ENCODE measurements at regions not wholly inside any gene's neighbourhood (a gene's known extent, or its start where the extent isn't known, plus 50 kb on each side); places are given as distances from the start of the nearest gene placed in this dataset.

- H3K9me3 ChIP-seq (ENCODE audit: control extremely low read depth in 1 of 5, control insufficient read depth in 4 of 5, insufficient read depth in 2 of 5, low read depth in 1 of 5, low read length in 4 of 5), result peaks cover 0 to 1% (median 0%) of the 10 kb centered on the region in 5 experiments
- no peaks in the 10 kb centered on the region for H3K36me3 ChIP-seq (ENCODE audit: control insufficient read depth in 4 of 4, insufficient read depth in 4 of 4, low read length in 3 of 4)
- no peak for DNase-seq
- H3K4me3 ChIP-seq (ENCODE audit: control insufficient read depth in 1 of 7, extremely low read depth in 1 of 7, insufficient read depth in 4 of 7, low read depth in 2 of 7, low read length in 6 of 7), result no peak overlapping the region
- H3K4me1 ChIP-seq (ENCODE audit: control extremely low read depth in 1 of 4, control insufficient read depth in 4 of 4, insufficient read depth in 4 of 4, low read length in 3 of 4), result no peaks in the 10 kb centered on the region
- 50% methylated on average over 2 of the region's 4 CpGs for WGBS (ENCODE audit: insufficient coverage)
- CTCF ChIA-PET, result interaction anchor here (1.0 to 2.1 kb wide), 5 partner anchors 13 to 315 kb away, joined by 3 to 6 read pairs (median 4); no protein-coding TSS in a partner anchor
- H3K27me3 ChIP-seq (replicated peaks in 2 of 5; ENCODE audit: control insufficient read depth in 4 of 5, insufficient read depth in 5 of 5, low read length in 4 of 5), result peaks cover 0 to 3% (median 0%) of the 10 kb centered on the region in 5 experiments
- POLR2A ChIA-PET, result interaction anchor here (0.5 kb wide), 1 partner anchor 312 kb away, joined by 3 read pairs; no protein-coding TSS in a partner anchor
- H3K27ac ChIP-seq (ENCODE audit: insufficient read depth in 1 of 2, low read depth in 1 of 2, low read length in 2 of 2, poor library complexity in 1 of 2, severe bottlenecking in 2 of 2), result no peak overlapping the region
Measured at GRCh38 chr13:31427151-31428100, 227.7 kb downstream of the B3GLCT start.

DNA sequence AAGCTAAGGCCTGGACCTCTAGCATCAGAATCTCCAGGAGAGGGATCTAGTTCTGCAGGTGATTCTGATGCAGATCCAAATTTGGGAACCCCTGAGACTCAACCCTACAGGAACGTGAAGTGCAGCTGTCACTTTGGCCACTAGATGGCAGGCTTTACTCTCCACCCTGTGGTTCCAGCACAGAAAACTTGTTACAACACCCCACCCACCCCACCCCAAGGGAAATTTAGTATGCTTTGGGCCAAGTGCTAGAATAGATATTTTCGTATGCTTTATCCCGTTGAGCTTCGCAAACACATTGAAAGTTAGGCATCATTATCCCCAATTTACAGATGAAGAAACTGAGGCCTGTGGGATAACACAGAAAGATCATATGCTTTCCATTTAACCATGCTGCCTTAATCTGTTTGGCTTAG lies 232.0 kb downstream of the B3GLCT start:
- Histone ChIP-seq H3K4me3 (ENCODE audit: control insufficient read depth in 1 of 7, extremely low read depth in 1 of 7, insufficient read depth in 4 of 7, low read depth in 2 of 7, low read length in 6 of 7) (no peak overlapping the region), H3K27me3 (replicated peaks in 2 of 5; ENCODE audit: control insufficient read depth in 4 of 5, insufficient read depth in 5 of 5, low read length in 4 of 5) (peaks cover 0 to 3% (median 0%) of the 10 kb centered on the region in 5 experiments), H3K36me3 (ENCODE audit: control insufficient read depth in 4 of 4, insufficient read depth in 4 of 4, low read length in 3 of 4) (no peaks in the 10 kb centered on the region), H3K4me1 (ENCODE audit: control extremely low read depth in 1 of 4, control insufficient read depth in 4 of 4, insufficient read depth in 4 of 4, low read length in 3 of 4) (no peaks in the 10 kb centered on the region), H3K9me3 (ENCODE audit: control extremely low read depth in 1 of 5, control insufficient read depth in 4 of 5, insufficient read depth in 2 of 5, low read depth in 1 of 5, low read length in 4 of 5) (peaks cover 0 to 1% (median 0%) of the 10 kb centered on the region in 5 experiments), H3K27ac (ENCODE audit: insufficient read depth in 1 of 2, low read depth in 1 of 2, low read length in 2 of 2, poor library complexity in 1 of 2, severe bottlenecking in 2 of 2) (no peak overlapping the region)
- 20% methylated on average over 2 of the region's 4 CpGs for WGBS (ENCODE audit: insufficient coverage)
- ChIA-PET CTCF (interaction anchor here (0.8 to 1.3 kb wide), 4 partner anchors 9 to 373 kb away, joined by 3 to 7 read pairs (median 4); no protein-coding TSS in a partner anchor), POLR2A (no interaction called here)
- DNase-seq, result peak; percentile 38 to 68 (median 56)

DNA sequence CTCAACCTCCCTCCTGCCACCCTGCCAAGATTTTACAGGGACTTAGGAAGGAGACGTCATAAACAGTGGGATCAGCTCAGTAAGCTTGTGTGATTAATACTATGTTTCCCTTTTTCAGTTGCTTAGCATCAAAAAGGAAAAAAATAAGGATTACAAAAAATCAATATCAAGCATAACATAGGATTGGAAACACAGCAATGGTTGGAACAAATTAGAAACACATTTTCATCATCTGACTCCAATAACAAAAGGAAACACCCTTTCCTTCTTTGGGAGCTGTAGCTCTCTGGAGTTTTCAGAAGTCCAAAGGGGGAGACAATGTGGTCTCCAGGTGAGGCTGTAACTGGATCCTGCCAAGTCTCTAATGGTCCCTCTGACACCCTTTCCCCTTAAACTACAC lies 233.4 kb downstream of the B3GLCT start:
- Histone ChIP-seq H3K27me3 (replicated peaks in 2 of 5; ENCODE audit: control insufficient read depth in 4 of 5, insufficient read depth in 5 of 5, low read length in 4 of 5) (peaks cover 0 to 3% (median 0%) of the 10 kb centered on the region in 5 experiments), H3K36me3 (ENCODE audit: control insufficient read depth in 4 of 4, insufficient read depth in 4 of 4, low read length in 3 of 4) (no peaks in the 10 kb centered on the region), H3K4me3 (ENCODE audit: control insufficient read depth in 1 of 7, extremely low read depth in 1 of 7, insufficient read depth in 4 of 7, low read depth in 2 of 7, low read length in 6 of 7) (no peak overlapping the region), H3K4me1 (ENCODE audit: control extremely low read depth in 1 of 4, control insufficient read depth in 4 of 4, insufficient read depth in 4 of 4, low read length in 3 of 4) (no peaks in the 10 kb centered on the region), H3K27ac (ENCODE audit: insufficient read depth in 1 of 2, low read depth in 1 of 2, low read length in 2 of 2, poor library complexity in 1 of 2, severe bottlenecking in 2 of 2) (no peak overlapping the region), H3K9me3 (ENCODE audit: control extremely low read depth in 1 of 5, control insufficient read depth in 4 of 5, insufficient read depth in 2 of 5, low read depth in 1 of 5, low read length in 4 of 5) (no peaks in the 10 kb centered on the region)
- no CpG with 5 or more reads among the region's 1 CpG for WGBS (ENCODE audit: insufficient coverage)
- ChIA-PET POLR2A (no interaction called here), CTCF (interaction anchor here (0.5 to 1.9 kb wide), 5 partner anchors 9 to 1697 kb away, joined by 3 to 9 read pairs (median 5); no protein-coding TSS in a partner anchor)
- no peak for DNase-seq

DNA sequence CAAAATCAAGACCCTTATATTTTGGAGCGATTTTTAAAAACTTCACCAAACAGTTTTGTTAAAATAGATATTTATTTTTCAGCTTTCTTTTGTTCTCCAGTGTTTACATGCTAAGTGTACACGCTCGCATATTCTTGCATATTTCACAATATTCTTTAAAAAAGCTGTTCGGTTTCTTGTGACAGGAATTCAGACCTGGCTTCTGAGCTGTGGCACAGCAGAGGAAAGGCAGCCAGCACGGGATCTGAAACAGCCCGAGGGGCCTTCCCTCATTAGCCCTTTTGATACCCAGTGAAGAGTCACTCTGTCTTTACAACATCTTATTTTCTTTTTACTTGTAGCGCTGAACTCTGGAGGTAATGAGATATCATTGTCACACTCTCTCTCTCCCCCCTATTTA lies 234.0 kb downstream of the B3GLCT start:
- ChIA-PET CTCF (interaction anchor here (0.5 to 1.9 kb wide), 5 partner anchors 8 to 1697 kb away, joined by 3 to 9 read pairs (median 5); no protein-coding TSS in a partner anchor), POLR2A (no interaction called here)
- Histone ChIP-seq H3K9me3 (ENCODE audit: control extremely low read depth in 1 of 5, control insufficient read depth in 4 of 5, insufficient read depth in 2 of 5, low read depth in 1 of 5, low read length in 4 of 5) (no peaks in the 10 kb centered on the region), H3K27ac (ENCODE audit: insufficient read depth in 1 of 2, low read depth in 1 of 2, low read length in 2 of 2, poor library complexity in 1 of 2, severe bottlenecking in 2 of 2) (no peak overlapping the region), H3K36me3 (ENCODE audit: control insufficient read depth in 4 of 4, insufficient read depth in 4 of 4, low read length in 3 of 4) (no peaks in the 10 kb centered on the region), H3K4me3 (ENCODE audit: control insufficient read depth in 1 of 7, extremely low read depth in 1 of 7, insufficient read depth in 4 of 7, low read depth in 2 of 7, low read length in 6 of 7) (no peak overlapping the region), H3K27me3 (replicated peaks in 2 of 5; ENCODE audit: control insufficient read depth in 4 of 5, insufficient read depth in 5 of 5, low read length in 4 of 5) (peaks cover 0 to 3% (median 0%) of the 10 kb centered on the region in 5 experiments), H3K4me1 (ENCODE audit: control extremely low read depth in 1 of 4, control insufficient read depth in 4 of 4, insufficient read depth in 4 of 4, low read length in 3 of 4) (no peaks in the 10 kb centered on the region)
- no peak for DNase-seq
- 88% methylated on average over 4 of the region's 7 CpGs for WGBS (ENCODE audit: insufficient coverage)

DNA sequence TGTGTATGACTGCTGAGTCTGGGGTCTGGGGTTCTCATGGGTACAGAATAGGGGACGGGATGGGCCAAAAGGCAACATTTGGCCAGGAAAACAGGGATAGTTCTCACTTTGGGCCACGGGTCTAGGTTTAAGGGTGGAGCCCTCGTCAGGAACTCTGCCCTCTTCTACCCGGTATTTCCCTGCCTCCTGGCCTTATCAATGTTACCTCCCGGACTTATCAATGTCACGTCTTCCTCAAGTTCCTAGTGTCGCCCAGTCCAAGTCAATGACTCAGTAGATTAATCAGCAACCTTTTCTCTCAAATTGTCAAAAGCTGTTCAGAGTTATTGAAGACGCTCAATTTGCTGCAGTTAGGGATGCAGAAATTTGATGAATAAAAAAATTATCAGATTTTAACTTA lies 234.8 kb downstream of the B3GLCT start:
- no peak overlapping the region for H3K4me3 ChIP-seq (ENCODE audit: control insufficient read depth in 1 of 7, extremely low read depth in 1 of 7, insufficient read depth in 4 of 7, low read depth in 2 of 7, low read length in 6 of 7)
- CTCF ChIA-PET, result interaction anchor here (1.9 kb wide), 1 partner anchor 306 kb away, joined by 6 read pairs; no protein-coding TSS in a partner anchor
- no peaks in the 10 kb centered on the region for H3K36me3 ChIP-seq (ENCODE audit: control insufficient read depth in 4 of 4, insufficient read depth in 4 of 4, low read length in 3 of 4)
- 96% methylated on average over 7 of the region's 8 CpGs for WGBS (ENCODE audit: insufficient coverage)
- no peaks in the 10 kb centered on the region for H3K4me1 ChIP-seq (ENCODE audit: control extremely low read depth in 1 of 4, control insufficient read depth in 4 of 4, insufficient read depth in 4 of 4, low read length in 3 of 4)
- no peaks in the 10 kb centered on the region for H3K9me3 ChIP-seq (ENCODE audit: control extremely low read depth in 1 of 5, control insufficient read depth in 4 of 5, insufficient read depth in 2 of 5, low read depth in 1 of 5, low read length in 4 of 5)
- no peak for DNase-seq
- no peak overlapping the region for H3K27ac ChIP-seq (ENCODE audit: insufficient read depth in 1 of 2, low read depth in 1 of 2, low read length in 2 of 2, poor library complexity in 1 of 2, severe bottlenecking in 2 of 2)
- POLR2A ChIA-PET, result no interaction called here
- peaks cover 0 to 3% (median 0%) of the 10 kb centered on the region in 5 experiments for H3K27me3 ChIP-seq (replicated peaks in 2 of 5; ENCODE audit: control insufficient read depth in 4 of 5, insufficient read depth in 5 of 5, low read length in 4 of 5)

DNA sequence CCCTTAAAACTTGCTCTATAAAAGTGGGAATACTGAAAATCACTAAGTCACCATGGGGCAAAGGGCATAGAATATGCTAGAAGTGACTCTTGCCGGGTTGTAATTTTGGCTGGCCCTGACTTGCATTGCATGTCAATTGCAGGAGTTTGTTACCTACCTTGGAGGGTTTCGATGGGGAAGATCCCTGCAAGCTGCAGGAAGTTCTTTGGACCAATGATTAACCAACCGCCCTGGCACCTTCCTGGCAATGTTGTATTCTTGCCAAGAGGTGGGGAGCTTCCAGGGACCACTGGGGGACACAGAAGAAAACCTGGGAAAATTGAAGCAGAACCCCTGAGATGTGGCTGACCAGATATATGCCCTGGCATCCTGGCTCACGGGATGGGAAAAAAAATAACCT lies 235.8 kb downstream of the B3GLCT start:
- Histone ChIP-seq H3K9me3 (ENCODE audit: control extremely low read depth in 1 of 5, control insufficient read depth in 4 of 5, insufficient read depth in 2 of 5, low read depth in 1 of 5, low read length in 4 of 5) (no peaks in the 10 kb centered on the region), H3K36me3 (ENCODE audit: control insufficient read depth in 4 of 4, insufficient read depth in 4 of 4, low read length in 3 of 4) (no peaks in the 10 kb centered on the region), H3K27me3 (replicated peaks in 2 of 5; ENCODE audit: control insufficient read depth in 4 of 5, insufficient read depth in 5 of 5, low read length in 4 of 5) (peaks cover 0 to 3% (median 0%) of the 10 kb centered on the region in 5 experiments), H3K27ac (ENCODE audit: insufficient read depth in 1 of 2, low read depth in 1 of 2, low read length in 2 of 2, poor library complexity in 1 of 2, severe bottlenecking in 2 of 2) (no peak overlapping the region), H3K4me1 (ENCODE audit: control extremely low read depth in 1 of 4, control insufficient read depth in 4 of 4, insufficient read depth in 4 of 4, low read length in 3 of 4) (no peaks in the 10 kb centered on the region), H3K4me3 (ENCODE audit: control insufficient read depth in 1 of 7, extremely low read depth in 1 of 7, insufficient read depth in 4 of 7, low read depth in 2 of 7, low read length in 6 of 7) (no peak overlapping the region)
- 89% methylated on average over 3 of the region's 4 CpGs for WGBS (ENCODE audit: insufficient coverage)
- no peak for DNase-seq
- POLR2A ChIA-PET, result no interaction called here
- CTCF ChIA-PET, result interaction anchor here (1.1 kb wide), 1 partner anchor 24 kb away, joined by 3 read pairs; no protein-coding TSS in a partner anchor

DNA sequence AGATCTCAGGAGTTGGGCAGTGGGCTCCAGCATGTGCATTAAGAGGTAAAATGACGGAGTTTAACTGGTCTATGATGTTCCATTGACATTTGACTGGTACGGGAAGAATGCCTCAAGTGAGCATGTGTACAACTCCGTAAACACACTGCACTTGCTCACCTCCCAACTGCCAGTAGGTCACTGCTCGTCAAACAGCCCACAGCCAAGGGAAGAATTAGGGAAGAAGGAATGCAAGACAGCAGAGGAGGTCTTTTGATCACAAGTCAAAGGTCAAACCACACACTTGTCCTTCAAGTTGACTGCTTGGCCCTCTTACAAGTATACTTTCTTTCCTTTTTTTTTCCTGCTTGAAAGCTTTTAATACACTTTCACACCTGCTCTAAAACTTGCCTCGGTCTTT lies 236.7 kb downstream of the B3GLCT start:
- H3K36me3 ChIP-seq (ENCODE audit: control insufficient read depth in 4 of 4, insufficient read depth in 4 of 4, low read length in 3 of 4), result no peaks in the 10 kb centered on the region
- H3K27ac ChIP-seq (ENCODE audit: insufficient read depth in 1 of 2, low read depth in 1 of 2, low read length in 2 of 2, poor library complexity in 1 of 2, severe bottlenecking in 2 of 2), result no peak overlapping the region
- no peak for DNase-seq
- WGBS (ENCODE audit: insufficient coverage), result 92% methylated on average over 4 of the region's 5 CpGs
- no peaks in the 10 kb centered on the region for H3K9me3 ChIP-seq (ENCODE audit: control extremely low read depth in 1 of 5, control insufficient read depth in 4 of 5, insufficient read depth in 2 of 5, low read depth in 1 of 5, low read length in 4 of 5)
- H3K4me1 ChIP-seq (ENCODE audit: control extremely low read depth in 1 of 4, control insufficient read depth in 4 of 4, insufficient read depth in 4 of 4, low read length in 3 of 4), result no peaks in the 10 kb centered on the region
- POLR2A ChIA-PET, result no interaction called here
- no peak overlapping the region for H3K4me3 ChIP-seq (ENCODE audit: control insufficient read depth in 1 of 7, extremely low read depth in 1 of 7, insufficient read depth in 4 of 7, low read depth in 2 of 7, low read length in 6 of 7)
- peaks cover 0 to 5% (median 0%) of the 10 kb centered on the region in 5 experiments for H3K27me3 ChIP-seq (replicated peaks in 2 of 5; ENCODE audit: control insufficient read depth in 4 of 5, insufficient read depth in 5 of 5, low read length in 4 of 5)
- CTCF ChIA-PET, result interaction anchor here (1.1 kb wide), 1 partner anchor 25 kb away, joined by 3 read pairs; no protein-coding TSS in a partner anchor

All from common myeloid progenitor, CD34-positive (primary cell).